HG03460 (cell line): ENCODE measurements at regions not wholly inside any gene's neighbourhood (a gene's known extent, or its start where the extent isn't known, plus 50 kb on each side); places are given as distances from the start of the nearest gene placed in this dataset.
"Not testable (repeated sequence)": the region's sequence is repeated elsewhere in the genome, so short reads cannot be mapped to it uniquely, and the experiment has no call there.

Experiments
- ATAC-seq: cut with Tn5 transposase; IDR thresholded peaks from one replicate; pipeline ENCODE4 v1.9.1; 2021; ENCODE audit not compliant: unreplicated experiment

DNA sequence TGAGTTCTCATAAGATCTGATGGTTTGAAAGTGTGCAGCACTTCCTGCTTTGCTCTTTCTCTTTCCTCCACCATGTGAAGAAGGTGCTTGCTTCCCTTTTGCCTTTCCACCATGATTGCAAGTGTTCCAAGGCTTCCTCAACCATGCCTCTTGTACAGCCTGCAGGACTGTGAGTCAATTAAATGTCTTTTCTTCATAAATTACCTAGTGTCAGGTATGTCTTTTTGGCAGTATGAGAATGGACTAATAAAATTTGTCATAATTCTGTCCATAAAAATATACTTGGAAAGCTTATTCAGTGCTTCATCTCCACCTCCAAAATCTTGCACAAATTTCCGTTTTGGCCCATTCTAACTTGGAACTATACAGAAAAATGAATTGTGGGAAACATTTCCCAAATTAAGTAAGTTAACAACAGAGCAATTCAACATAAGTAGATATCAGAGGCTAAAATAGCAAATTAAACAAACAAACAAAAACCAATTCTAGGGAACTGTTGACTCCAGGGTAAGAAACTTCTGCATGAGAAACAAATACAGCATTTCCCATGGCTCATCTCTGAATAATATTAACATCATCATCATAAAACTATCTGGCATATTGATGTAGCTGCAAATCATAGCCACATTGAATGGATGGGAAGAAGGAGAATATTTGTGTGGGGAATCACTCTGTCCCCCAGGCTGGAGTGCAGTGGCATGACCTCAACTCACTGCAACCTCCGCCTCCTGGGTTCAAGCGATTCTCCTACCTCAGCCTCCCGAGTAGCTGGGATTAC is 459.5 kb upstream of the FAR2 start:
- no peak for ATAC-seq

DNA sequence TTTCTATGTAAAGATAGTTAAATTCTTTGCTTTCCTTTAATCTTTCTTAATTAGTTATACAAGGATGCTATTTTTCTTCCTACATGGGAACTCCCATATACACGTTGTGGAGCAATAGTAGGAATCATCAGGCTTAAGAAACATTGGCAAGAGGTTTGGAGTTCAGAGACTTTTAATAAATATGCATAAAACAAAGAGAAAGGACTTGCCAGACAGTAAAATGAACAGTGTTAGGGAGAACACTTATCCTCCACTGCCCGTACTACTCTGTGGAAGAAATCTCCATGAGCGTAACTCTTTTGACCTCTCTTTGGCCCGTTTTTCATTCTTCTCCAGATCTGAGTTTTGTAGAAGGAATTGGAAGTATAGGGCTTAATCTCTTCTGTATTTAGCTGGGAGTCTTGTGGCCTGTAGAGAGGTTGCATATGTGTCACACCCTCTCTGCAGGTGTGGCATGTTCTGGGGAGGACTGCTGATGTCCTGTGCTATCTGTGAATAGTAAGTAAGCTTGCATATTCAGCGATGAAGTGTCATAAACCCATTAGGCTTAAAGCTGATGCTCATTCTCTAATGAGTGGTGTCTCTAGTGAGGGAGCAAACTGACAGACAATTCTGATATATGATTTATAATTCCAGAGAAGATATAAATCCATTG is 455.4 kb upstream of the FAR2 start:
- ATAC-seq = no peak

DNA sequence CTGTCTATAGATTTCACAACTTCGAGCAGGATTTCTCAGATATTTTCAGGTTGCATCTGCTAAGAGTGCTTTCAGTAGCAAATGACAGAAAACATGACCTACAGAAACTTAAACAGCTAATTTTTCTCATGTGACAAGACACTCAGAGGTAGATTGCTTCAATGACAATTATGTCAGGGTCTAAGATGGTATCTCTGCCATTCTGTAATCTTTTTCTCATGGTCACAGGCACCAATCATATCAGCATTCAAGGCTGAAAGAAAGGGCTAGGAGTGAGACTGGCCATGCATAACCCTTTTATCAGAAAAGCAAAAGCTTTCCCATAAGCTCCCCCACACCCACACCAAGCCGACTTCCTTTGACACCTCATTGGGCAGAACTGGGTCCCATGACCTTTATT is 450.5 kb upstream of the FAR2 start:
- ATAC-seq = no peak

DNA sequence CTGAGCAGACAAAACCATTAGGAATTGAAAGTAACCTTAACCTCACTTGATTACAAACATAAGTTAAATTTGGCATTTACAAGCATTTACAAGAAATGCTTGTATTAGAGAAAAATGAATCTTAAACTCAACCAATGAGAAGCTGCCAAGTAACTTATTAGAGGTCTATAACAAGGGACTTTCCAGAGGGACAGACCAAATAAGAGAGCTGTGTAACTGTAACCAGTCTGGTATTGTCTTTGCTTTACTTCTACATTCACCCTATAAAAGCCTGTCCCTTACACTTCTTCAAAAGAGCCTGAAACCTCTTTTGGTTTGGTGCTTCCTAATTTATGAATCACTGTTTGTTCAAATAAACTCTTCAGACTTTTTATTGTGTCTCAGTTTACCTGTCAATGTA is 450.0 kb upstream of the FAR2 start:
- no peak for ATAC-seq

DNA sequence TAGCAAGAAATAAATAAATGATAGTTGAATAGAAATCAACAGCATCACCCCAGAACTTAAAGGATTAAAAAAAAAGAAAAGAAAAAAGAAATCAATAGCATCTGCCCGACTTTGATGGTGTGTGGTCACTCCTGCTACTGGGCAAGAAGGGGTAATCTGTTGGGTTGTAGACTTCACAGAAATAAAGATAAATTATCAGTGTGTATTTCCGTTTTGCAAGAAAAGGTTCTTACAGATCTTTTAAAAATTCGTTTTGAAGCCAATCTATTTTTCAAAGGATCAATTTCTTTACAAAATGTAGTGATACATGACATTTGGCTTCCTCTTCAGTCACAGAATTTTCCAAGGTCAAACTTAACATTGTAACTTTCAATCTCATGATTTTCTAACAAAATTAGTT is 448.9 kb upstream of the FAR2 start:
- no peak for ATAC-seq

DNA sequence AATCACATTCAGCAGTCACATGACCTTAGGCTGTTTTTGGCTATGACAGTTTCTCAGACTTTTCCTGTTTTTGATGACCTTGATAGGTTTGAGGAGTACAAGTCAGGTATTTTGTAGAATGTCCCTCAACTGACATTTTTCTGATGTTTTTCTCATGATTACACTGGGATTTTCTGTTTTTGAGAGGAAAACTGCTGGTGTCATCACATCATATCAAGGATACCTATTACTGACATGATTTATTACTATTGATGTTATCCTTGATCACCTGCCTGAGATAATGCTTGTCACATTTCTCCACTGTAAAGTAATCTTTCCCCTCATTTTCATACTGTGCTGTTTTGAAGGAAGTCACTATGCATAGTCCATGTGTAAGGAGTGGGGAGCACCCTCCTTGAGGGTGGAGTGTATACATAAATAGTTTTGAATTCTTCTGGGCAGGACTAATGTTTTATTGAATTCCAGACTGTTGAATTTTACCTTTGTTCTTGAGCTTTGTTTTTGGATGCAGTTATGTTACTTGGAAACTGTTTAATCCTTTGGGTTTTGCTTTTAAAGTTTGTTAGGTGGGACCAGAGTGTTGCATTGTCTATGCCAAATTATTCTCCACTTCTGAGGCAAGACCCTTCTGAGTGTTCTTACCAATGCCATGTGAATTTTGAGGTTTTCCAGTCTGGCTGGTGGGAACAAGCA is 444.5 kb upstream of the FAR2 start:
- no peak for ATAC-seq

DNA sequence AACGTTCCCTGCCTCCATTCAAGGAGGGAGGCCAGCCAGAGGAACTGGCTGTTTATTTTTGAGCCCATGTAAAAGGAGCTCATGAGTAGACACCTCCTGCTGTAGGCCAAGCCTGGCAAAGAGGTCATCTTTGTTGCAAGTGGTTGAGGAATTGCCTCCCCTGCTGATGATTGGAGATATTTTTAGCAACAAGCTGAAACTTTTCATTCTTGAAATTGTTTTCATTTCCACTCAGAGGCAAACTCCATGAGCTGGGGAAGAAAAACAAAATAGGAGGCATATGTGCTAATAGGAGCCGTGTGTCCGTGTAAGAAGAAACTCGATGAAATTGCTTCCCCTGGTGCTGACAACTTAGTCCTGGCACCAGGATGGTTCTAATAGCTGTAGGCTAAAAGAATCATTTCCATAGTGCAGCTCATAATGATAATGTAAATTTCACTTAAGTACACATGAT is 440.1 kb upstream of the FAR2 start:
- ATAC-seq = no peak

DNA sequence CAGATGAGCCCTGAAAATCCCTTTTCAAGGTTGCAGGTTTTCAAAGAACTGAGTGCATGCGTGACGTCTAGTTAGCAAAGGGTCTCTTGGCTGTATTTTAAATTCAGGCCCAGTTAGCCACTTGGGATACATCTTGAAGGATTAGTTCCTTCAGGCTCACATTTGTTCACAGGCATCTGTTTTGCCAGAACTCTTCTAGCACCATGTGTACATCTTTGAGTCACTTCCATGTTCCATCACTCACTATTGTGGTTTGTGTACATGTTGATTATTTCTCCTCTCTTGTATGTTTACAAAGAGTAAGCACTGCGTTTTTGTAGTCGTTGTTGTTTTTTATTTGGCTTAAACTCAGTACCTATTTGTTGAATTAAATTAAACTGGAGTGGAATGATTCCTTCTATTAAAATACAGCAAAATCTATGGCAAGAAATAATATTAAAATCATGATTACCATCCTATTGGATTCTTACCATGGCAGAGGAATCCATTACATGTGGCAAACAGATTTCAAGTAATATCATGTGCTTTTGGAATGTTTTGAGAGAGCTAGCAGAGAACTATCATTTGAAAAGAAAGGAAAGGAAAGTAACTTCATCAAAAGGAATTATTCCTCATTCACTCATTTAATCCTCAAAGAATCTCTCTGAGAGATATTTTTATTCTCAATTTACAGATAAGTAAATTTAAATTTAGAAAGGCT is 438.9 kb upstream of the FAR2 start:
- ATAC-seq = no peak

DNA sequence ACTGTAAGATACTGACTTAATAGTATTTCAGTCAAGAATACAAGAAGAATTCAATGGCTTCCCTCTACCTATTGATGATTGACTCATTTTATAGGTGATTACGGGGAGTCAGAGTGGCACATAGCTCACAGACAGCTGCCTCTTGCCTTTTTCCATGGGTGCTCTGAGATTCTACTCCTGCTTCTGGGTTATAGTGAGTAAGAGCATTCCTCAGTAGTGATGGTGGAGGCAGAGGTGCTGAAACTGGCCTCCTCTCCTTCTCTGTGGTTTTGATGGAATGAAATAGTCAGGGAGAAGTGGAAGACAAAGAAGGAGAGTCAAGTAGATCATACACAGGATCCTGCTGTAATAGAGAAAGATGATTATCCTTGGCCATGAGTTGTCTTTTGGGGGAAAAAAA is 438.2 kb upstream of the FAR2 start:
- no peak for ATAC-seq

DNA sequence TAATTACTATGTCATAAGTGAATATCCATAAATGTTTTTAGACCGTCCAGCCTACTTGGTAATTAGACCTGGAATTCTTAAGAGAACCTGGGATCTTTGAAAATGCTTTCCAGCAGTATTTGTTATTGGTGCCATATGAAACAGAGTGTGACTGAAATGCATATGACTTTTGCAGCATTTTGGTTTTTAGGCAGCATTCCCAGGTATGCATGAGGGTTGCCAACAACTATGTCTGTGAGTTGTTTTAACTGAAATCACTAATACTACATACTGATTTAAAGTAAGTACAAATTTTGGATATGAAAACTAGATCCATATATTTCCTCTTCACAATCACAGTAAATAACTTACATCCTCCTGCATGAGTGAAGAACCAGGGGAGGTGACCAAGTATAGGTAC is 437.7 kb upstream of the FAR2 start:
- no peak for ATAC-seq

DNA sequence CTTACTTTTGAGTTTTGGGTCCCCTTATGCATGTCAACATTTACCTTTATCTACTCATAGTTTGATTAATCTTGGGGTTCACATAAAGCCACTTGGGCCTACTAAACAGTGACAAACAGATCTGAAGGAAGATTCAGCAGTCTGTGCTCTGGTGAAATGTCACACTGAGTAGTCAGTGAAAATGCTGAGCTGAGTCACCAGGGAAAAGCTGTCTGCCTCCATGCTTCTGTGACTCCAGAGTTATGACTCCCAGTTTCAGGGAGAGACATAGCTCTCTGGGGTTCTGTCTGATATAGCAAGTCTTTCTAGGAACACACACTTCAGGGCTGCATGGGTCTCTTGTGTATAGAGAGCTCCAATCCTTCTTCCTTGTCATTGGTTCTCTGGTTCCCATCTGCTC is 406.3 kb upstream of the FAR2 start:
- no peak for ATAC-seq

DNA sequence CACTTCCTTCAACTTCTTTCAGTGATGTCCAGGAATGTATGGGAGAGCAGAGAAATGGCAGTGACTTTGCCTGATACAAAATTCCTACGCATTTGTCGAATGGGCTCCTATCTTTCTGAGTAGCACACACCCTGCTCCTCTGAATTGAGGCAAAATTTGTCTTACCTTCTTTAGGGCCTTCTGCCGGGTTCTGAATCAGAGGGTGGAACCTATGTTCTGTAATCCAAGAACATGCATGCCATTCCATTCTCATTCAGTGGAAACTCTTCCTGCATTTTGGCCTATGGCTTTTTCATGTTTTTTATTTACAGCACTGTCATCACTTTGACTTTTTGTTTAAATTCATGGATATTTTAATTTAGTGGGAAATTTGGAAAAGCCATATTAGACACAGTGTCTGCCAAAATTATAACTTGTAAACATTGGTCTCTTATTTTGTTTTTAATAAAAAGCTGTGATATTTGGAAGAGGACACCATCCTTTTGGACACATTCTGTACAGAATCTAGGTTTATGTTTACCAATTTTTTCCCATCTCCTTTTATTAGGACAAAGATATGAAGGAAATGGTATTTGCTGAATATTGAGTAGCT is 402.2 kb upstream of the FAR2 start:
- ATAC-seq = no peak

DNA sequence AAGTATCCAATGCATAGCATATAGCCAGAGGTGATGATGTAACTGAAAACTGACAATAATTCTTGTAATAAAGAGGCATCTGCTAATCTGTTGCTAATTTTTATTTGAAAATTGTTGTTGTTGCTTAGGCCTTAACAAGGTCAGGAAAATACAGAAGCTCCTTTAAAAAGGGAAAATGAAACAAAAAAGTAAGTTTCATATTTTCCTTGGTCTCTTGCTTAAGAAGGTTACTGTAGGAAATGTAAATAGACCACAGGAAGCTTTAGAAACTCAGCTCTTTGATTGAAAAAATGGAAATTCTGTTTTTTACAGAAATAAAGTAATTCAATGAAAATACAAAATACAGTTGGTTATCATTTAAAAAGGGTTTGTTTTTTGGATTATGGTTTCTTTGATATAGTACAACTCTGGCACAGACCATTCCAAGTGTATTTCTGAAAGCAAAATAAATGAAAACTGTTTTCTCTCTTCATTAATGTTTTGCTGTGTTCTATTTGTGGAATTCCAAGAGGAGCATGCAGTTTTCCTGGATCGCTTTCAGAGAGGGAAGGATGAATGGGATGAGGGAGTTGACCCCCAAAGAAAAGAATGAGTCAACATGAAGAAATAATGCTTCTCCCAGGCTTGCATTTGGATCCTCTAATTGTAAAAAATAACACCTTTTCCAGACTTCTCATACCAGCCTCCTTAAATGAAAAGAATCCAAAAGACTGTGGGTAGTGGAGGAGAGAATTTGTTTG is 398.0 kb upstream of the FAR2 start:
- ATAC-seq = no peak

DNA sequence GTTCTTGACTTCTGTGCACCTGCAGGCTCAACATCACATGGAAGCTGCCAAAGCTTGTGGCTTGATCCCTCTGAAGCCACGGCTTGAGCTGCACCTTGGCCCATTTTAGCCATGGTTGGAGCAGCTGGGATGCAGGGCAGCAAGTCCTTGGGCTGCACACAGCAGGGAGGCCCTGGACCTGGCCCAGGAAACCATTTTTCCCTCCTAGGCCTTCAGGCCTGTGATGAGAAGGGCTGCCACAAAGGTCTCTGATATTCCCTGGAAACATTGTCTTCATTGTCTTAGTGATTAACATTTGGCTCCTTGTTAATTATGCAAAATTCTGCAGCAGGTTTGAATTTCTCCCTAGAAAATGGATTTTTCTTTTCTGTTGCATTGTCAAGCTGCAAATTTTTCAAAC is 394.1 kb upstream of the FAR2 start:
- ATAC-seq = no peak

DNA sequence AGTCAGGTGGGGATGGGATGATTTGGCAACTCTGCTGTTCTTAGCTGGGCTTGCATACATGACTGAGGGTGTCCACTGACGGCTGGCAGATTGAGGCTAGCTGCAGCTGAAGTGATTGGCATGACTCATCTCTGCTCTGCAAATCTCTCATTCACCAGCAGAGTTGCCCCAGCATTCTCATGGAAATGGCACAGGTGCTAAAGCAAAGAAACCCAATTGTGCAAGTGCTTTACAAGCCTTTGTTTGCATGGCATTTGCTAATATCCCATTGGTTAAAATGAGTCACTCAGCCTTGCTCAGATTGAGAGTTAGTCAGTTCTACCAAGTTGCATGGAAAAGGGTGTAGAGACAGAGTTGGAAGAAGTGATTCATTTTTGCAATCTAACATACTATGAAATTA is 389.7 kb upstream of the FAR2 start:
- ATAC-seq = no peak

DNA sequence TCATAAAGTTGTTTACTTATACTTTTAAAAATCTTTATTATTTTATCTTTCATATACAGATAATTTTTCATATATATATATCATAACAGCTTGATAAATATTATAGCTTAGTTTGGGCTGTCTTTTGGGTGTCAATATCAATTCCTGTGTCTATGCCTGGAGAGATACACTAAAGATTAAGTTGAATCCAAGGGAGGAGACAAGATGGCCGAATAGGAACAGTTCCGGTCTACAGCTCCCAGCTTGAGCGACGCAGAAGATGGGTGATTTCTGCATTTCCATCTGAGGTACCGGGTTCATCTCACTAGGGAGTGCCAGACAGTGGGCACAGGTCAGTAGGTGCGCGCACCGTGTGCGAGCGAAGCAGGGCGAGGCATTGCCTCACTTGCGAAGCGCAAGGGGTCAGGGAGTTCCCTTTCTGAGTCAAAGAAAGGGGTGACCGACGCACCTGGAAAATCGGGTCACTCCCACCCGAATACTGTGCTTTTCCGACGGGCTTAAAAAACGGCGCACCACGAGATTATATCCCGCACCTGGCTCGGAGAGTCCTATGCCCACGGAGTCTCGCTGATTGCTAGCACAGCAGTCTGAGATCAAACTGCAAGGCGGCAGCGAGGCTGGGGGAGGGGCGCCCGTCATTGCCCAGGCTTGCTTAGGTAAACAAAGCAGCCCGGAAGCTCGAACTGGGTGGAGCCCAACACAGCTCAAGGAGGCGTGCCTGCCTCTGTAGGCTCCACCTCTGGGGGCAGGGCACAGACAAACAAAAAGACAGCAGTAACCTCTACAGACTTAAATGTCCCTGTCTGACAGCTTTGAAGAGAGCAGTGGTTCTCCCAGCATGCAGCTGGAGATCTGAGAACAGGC is 388.8 kb upstream of the FAR2 start:
- ATAC-seq = not testable (repeated sequence)

DNA sequence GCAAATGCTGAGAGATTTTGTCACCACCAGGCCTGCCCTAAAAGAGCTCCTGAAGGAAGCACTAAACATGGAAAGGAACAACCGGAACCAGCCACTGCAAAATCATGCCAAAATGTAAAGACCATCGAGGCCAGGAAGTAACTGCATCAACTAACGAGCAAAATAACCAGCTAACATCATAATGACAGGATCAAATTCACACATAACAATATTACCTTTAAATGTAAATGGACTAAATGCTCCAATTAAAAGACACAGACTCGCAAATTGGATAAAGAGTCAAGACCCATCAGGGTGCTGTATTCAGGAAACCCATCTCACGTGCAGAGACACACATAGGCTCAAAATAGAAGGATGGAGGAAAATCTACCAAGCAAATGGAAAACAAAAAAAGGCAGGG is 387.2 kb upstream of the FAR2 start:
- ATAC-seq = not testable (repeated sequence)

DNA sequence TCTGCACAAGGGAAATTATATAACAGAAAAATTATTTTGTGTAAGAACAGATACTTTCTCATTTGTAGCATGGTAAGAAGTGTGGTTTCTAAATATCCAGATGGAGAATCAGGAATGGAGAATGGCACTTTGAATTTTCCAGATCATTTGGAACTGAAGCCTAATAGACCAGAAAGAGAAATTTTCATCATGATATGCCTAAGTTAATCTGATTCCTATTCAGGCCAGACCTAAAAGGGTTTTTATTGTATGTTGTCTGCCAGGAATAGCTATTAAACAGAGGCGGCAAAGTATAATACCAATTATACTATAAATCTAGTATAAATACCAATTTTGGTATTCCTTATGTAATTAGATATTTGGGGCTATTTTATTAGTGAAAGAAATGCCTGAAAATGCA is 382.7 kb upstream of the FAR2 start:
- ATAC-seq = no peak

DNA sequence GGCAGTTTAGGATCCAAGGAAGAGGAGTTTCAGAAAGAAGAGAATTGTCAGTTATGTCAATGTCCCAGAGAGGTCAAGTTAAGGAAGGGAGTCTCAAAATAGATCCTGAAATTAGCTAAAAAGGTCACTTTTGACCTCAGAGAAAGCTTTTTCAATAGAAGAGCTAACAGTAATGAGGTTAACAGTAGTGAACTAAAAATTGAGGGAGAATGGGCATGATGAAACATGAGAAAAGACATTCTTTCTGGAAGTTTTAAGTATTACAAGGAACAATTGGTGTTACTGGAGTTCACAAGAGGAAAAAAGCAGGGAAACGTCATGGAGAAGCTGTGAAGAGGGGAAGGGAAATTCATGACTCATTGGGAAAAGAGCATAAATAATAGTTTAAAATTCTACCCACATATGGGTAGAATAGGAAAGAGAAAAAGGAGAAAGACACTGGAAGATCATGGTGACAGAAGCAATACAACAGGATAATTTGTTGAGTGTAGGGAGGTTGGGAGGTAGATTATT is 381.2 kb upstream of the FAR2 start:
- ATAC-seq = no peak
